SH-SY5Y (cell line): ENCODE measurements at regions not wholly inside any gene's neighbourhood (a gene's known extent, or its start where the extent isn't known, plus 50 kb on each side); places are given as distances from the start of the nearest gene placed in this dataset.

ENCODE experiments used
- GATA2 ChIP-seq: IDR thresholded peaks from 2 replicates; pipeline ENCODE4 v1.6.1; 2011; ENCODE audit warnings: mild to moderate bottlenecking, low read depth, low read length
- GATA3 ChIP-seq: IDR thresholded peaks from 2 replicates; pipeline ENCODE4 v1.6.1; 2011; ENCODE audit warnings: low read depth, mild to moderate bottlenecking, low read length, moderate library complexity

DNA sequence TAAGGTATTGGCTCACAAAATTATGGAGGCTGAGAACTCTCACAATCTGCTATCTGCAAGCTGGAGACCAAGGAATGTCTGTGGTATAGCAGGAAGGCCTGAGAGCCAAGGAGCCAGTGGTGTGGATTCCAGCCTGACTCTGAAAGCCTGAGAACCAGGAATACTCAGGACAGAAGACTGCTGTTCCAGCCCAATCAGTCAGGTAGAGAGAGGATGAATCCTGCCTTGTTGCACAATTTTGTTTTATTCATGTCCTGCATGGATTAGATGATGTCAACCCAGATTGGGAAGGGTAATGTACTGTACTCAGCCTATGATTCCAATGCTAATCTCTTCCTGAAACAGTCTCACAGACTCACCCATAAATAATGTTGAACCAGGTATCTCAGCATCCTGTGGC, 312.4 kb upstream of the KCNMB2 start:
- no peak for TF ChIP-seq GATA3
- TF ChIP-seq GATA2, result no peak

DNA sequence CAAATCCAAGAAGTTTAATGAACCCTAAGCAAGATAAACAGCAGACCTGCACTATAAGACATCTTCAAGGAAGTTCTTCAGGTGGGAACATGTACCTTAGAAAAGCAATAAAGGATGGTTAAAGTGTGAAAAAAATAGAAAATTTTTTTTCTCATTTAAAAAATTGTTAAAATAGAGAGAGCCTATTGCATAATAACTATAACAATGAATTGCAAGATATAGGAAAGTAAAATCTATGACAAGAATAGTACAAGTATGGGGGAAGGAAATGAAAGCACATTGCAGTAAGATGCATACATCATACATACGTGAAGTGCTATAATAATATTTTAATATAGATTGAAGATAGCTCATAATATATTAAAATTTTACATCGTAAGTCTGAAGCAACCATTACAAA, 310.1 kb upstream of the KCNMB2 start:
- TF ChIP-seq GATA2, result no peak
- no peak for TF ChIP-seq GATA3

DNA sequence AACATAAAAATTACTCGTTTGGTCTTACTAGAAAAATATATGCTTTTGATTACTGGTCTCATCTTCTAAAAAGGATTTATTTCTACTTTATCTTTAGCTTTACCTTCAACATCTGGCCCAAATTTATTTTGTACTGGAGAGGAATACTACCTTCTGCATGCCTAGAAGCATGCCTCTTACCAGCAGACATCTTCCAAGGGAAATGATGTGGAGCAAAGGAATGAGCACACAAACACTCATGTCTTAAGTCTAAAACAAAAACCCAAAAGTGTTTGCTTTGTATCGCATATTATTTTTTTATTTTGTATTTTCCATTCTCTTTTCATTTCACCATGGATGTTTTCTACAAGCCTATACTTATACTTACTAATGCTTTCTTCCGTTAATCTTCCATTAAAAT, 304.6 kb upstream of the KCNMB2 start:
- no peak for TF ChIP-seq GATA3
- TF ChIP-seq GATA2, result no peak

DNA sequence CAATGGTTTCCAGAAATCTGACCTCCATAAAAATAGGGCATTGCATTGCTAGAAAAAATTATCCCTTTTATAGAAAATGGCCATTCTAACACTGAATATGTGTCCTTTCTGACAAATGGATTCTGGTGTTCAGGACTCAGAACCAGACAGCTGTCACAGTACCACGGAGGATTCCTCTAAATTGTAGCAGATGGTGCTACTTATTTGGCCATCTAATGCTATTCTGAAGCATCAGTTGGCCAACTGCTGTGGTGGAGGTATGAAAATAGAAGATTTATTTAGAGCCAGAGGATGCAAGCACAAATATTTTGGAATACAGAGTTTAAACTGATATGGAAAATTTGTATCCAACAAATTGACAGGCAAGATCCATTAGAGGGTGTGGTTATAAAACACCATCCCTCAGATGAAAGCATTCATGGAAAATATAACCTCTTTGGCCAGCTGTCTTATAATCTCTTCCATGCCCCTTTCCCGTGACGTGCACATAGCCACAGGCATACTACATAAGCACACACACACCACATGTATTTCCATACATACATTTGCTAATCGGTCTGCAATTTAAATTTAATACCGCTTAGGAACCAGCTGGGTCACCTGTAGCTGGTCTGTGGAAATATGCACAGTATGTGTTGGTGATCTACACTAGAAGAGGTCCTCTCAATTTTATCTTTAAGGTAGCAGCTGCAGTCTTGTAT, 302.7 kb upstream of the KCNMB2 start:
- TF ChIP-seq GATA3, result no peak
- TF ChIP-seq GATA2, result no peak

DNA sequence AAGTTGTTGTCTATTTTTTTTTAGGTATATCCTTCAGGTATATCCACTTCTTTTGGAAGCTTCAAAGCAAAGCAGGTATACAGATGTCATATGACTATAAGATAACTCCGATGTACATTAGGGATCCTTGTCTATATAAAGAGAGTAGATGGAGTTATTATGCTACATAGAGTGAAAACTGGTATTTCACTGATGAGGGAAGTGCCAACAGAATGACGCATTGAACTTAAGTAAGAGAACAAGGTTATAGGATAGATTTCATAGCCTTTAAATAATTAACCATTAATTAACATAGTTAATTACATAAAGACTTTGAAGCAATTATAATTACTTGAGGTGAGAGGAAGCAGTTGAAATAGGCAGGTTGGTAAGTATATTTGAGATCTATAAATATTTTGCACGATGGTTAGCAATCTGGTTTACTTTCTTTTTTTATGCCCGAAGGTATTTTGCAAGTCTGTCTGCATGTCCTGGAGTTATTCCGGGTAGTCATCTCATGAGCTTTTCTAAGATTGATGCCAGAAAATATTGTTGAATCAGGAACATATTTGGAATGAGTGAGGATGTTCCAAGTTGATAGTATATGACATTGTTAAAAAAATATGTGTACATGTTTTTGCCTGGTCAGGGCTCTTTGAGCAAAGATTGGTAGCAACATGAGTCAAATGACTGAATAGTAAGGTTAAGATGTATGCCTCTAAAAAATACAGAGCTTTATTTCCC, 299.5 kb upstream of the KCNMB2 start:
- no peak for TF ChIP-seq GATA2
- no peak for TF ChIP-seq GATA3

DNA sequence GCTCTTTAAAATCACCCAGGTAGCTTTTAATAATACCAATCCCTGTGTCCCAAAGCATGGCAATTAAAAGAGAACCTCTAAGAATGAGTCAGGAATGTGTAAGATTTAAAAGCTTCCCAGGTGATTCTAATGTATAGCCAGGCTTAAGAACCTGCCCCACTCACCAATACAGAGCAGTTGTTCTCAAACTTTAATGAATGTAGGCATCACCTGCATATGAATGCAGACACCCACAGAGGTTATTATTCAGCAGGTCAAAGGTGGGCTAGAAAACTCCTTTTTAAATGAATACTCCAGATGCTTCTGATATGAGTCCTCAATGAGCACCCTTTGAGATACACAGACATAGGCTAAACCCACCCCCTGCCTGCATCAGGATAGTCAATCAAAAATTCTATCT, 298.1 kb upstream of the KCNMB2 start:
- TF ChIP-seq GATA3 (no peak), GATA2 (no peak)

DNA sequence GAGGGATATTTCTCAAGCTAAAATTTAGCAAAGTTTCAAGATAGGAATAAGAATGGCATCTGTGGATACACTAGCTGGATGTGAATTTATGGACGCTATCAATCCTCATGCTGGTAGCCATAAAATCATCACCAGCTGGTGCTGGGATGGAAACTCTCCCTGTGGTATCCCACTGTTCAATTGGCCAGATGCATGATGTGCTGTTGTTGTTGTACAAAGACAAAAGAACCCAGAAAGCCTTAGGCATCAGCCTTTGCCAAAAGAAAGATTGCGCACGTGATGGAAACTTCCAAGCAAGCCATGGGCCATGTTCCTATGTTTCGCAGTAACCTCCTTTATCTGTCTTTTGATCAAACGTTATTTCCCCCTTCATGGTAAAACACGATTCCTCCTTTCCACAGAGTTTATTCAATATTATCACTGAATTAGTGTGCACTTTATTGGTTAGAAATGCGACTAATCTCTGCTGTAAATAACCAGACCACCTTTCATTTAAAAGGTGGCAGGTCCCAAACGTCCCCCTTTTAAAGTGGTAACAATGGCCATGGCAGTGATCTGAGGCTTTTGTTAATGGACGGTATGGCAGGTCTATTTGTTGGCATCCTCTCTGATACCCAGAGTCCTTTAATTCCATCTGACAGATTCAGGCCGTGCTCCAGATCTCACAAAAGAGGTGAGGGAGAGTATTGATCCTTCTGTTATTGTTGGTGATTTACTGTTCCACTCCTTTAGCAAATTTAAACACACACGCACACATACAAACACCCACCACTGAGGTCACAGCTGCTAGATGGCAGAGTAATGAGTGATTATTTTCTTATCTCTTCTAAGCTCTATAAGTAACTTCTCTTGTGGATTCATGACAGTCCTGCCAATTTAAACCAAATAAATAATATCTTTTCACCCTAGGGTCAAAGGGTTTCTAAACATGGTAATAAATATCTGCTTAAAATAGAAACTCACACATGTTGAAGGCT, 291.2 kb upstream of the KCNMB2 start:
- no peak for TF ChIP-seq GATA3
- peak; percentile 27; the same call in 1 of the 2 replicates for TF ChIP-seq GATA2

DNA sequence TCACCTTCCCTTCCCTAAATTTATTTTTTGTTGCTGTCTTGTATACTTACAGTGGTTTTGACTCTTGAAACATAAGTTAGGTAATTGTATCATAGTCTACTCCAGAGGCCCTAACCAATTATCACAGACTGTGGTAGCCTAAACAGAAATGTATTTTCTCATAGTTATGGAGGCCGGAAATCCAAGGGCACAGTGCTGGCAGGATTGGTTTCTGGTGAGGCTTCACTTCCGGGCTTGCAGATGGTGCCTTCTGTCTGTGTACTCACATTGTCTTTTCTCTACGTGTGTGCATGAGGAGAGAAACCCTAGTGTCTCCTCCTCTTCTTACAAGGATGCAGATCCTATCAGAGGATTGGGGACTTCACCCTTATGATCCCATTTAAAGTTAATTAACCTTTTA, 290.2 kb upstream of the KCNMB2 start:
- TF ChIP-seq GATA3, result no peak
- no peak for TF ChIP-seq GATA2

DNA sequence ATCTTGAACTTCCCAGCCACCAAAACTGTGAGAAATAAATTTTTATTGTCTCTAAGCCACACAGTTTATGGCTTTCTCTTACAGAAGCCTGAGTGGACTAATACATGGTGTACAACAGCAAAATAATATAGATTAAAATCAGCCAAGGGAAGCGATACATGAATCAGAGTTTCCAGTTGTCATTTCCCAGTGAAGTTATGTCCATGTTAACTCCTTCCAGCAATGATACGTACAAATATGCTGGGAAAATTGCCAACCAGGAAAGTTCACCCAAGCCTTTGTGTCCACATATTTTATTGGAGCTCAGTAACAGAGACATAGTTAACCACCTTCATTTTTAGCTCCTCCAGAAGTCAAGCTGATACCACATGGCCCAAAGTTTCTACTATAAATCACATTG, 280.9 kb upstream of the KCNMB2 start:
- TF ChIP-seq GATA3 (no peak), GATA2 (no peak)

DNA sequence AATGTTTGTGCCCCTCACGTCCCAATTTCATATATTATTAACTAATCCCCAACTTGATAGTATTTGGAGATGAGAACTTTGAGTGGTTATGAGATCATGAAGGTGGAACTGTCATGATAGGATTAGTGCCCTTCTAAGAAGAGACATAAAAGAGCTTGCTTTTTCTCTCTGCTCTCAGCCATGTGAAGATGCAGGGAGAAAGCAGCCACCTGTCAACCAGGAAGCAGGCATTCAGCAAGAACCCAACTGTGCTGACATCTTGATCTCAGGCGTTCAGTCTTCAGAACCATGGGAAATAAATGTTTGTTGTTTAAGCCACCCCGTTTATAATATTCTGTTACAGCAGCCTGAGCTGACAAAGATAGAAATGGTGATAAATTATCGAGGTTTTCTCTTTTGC, 278.7 kb upstream of the KCNMB2 start:
- TF ChIP-seq GATA3 (no peak), GATA2 (no peak)

DNA sequence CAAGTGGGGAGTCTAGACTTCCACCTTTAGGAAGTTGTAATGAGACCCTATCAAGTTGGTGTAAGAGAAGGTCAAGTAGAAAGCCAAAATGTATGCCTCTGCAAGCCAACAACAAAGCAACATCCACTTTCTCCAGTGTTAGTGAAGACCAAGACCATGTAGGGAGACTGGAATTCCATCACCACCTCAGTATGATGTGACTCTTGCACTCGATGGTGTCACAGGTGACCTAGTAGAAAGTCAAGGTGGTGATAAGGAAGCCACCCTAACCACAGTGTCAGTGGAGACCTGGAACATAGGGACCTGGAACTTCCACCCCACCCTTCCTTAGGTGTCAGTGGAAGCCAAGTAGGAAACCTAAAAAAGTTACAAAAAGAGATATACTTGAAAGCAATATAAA, 278.1 kb upstream of the KCNMB2 start:
- TF ChIP-seq GATA2 (no peak), GATA3 (no peak)

DNA sequence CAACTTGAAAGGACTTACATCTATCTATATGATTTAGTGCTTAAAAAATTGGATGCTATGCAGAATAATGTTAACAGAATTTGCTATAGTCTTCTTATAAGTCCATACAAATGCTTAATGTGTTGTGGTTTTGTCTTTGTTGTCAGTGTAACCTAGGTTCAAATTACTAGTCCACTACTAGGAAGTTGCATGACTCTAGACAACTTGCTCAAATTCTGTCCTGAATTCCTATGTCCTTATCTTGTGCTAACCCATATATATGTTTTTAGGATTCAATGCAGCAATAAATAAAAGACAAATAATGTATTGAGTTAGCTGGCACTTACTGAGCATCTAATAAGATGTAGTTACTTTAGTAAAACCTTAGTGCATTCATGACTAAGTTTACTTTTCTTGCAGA, 276.5 kb upstream of the KCNMB2 start:
- no peak for TF ChIP-seq GATA2
- no peak for TF ChIP-seq GATA3

DNA sequence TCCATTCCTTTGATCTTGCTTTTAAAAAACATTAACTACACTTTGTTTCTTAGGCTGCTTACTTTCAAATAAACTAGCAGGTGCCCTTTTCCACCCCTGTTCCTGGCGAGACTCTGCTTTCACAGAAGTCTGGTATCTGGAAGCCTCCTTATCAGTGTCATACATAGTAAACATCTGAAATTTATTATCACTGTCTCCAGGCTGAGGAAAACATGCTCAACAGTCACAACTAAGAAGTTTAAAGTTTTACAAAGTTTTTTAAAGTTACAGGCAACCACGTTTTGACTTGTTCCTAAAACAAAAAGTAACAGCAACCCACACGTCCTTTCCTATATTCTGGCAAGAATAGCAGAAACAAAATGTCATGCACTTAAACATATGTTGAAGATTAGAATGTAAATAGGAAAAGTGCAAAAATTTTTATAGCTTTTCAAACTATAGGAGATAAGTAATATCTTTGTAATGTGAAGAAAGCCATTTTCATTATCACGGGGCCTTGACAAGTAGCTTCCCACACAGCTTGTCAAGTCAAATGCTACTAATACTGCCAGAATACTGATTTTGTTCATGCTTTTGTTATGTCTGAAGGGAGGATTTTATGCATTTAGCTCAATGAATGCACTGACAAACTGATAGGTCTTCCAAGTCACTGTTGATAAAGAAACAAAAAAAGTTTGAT, 275.2 kb upstream of the KCNMB2 start:
- no peak for TF ChIP-seq GATA2
- TF ChIP-seq GATA3, result no peak
